Liver (tissue), 8 donors: ENCODE measurements at regions not wholly inside any gene's neighbourhood (a gene's known extent, or its start where the extent isn't known, plus 50 kb on each side); places are given as distances from the start of the nearest gene placed in this dataset.

Experiments used
- DNase-seq: peaks from one replicate; pipeline ENCODE4 v3.0.0-alpha.2; 2017; ENCODE audit warnings: low spot score
- H3K27ac ChIP-seq, 2 donors: one replicate each; pipeline ENCODE4 v1.7.0; 2013; ENCODE audit warnings: inconsistent platforms in 2 of 2, low read length in 2 of 2, control low read depth in 1 of 2, low read depth in 1 of 2, mild to moderate bottlenecking in 1 of 2
- H3K27me3 ChIP-seq, 4 donors: one replicate each; pipeline versions ENCODE4 v1.6.1 to v1.7.0; 2013; ENCODE audit warnings: low read length in 3 of 4, inconsistent platforms in 1 of 4, mild to moderate bottlenecking in 1 of 4, moderate library complexity in 1 of 4; ENCODE audit not compliant: control insufficient read depth in 4 of 4, insufficient read depth in 4 of 4
- H3K36me3 ChIP-seq, 4 donors: one replicate each; pipeline versions ENCODE4 v1.6.1 to v1.7.0; 2013; ENCODE audit warnings: low read length in 3 of 4, mild to moderate bottlenecking in 3 of 4, low read depth in 1 of 4, moderate library complexity in 1 of 4; ENCODE audit not compliant: control insufficient read depth in 4 of 4, insufficient read depth in 3 of 4
- H3K4me1 ChIP-seq, 4 donors: one replicate each; pipeline versions ENCODE4 v1.6.1 to v1.7.0; 2013; ENCODE audit warnings: low read length in 3 of 4, mild to moderate bottlenecking in 3 of 4, moderate library complexity in 1 of 4; ENCODE audit not compliant: control insufficient read depth in 4 of 4, insufficient read depth in 4 of 4
- H3K4me3 ChIP-seq, 3 donors: one replicate each; pipeline versions ENCODE4 v1.6.1 to v1.7.0; 2013; ENCODE audit warnings: low read length in 3 of 3, control low read depth in 1 of 3, low read depth in 1 of 3, mild to moderate bottlenecking in 1 of 3
- H3K9ac ChIP-seq, 2 donors: one replicate each; pipeline ENCODE4 v1.7.0; 2013; ENCODE audit warnings: low read length in 2 of 2, mild to moderate bottlenecking in 2 of 2, moderate library complexity in 2 of 2, control low read depth in 1 of 2, low read depth in 1 of 2
- H3K9me3 ChIP-seq, 4 donors: one replicate each; pipeline versions ENCODE4 v1.6.1 to v1.7.0; 2013; ENCODE audit warnings: low read length in 3 of 4; ENCODE audit not compliant: control insufficient read depth in 4 of 4
- ATF3 ChIP-seq: IDR thresholded peaks from 2 replicates; pipeline ENCODE4 v1.6.1; 2016; ENCODE audit warnings: antibody characterized with exemption
- CTCF ChIP-seq: fragments of 150-350 bp; IDR thresholded peaks from 2 replicates; pipeline ENCODE4 v1.5.1; 2017; ENCODE audit warnings: improper control_type of control experiment, low read depth, low read length; ENCODE audit not compliant: missing input control
- EGR1 ChIP-seq, 2 donors: IDR thresholded peaks; 2 replicates each; pipeline ENCODE4 v1.6.1; 2016 to 2018; ENCODE audit warnings: antibody characterized with exemption in 2 of 2, low read depth in 2 of 2
- FOXA1 ChIP-seq: IDR thresholded peaks from 2 replicates; pipeline ENCODE4 v1.6.1; 2016; ENCODE audit warnings: antibody characterized with exemption
- FOXA2 ChIP-seq: IDR thresholded peaks from 2 replicates; pipeline ENCODE4 v1.6.1; 2016; ENCODE audit warnings: antibody characterized with exemption
- GABPA ChIP-seq, 2 donors: IDR thresholded peaks in 1 of 2; conservative IDR thresholded peaks in 1 of 2; 2 replicates each; pipeline ENCODE4 v1.6.1; 2016; ENCODE audit warnings: antibody characterized with exemption in 2 of 2, mild to moderate bottlenecking in 1 of 2, moderate library complexity in 1 of 2
- HNF4G ChIP-seq: IDR thresholded peaks from 2 replicates; pipeline ENCODE4 v1.6.1; 2016; ENCODE audit warnings: antibody characterized with exemption
- JUND ChIP-seq, 2 donors: IDR thresholded peaks; 2 replicates each; pipeline ENCODE4 v1.6.1; 2016; ENCODE audit warnings: antibody characterized with exemption in 2 of 2
- NR2F2 ChIP-seq: IDR thresholded peaks from 2 replicates; pipeline ENCODE4 v1.6.1; 2016; ENCODE audit warnings: antibody characterized with exemption
- RAD21 ChIP-seq, 2 donors: IDR thresholded peaks; 2 replicates each; pipeline ENCODE4 v1.6.1; 2016; ENCODE audit warnings: antibody characterized with exemption in 2 of 2, mild to moderate bottlenecking in 2 of 2
- REST ChIP-seq: IDR thresholded peaks from 2 replicates; pipeline ENCODE4 v1.6.1; 2016; ENCODE audit warnings: antibody characterized with exemption, mild to moderate bottlenecking
- RXRA ChIP-seq, 2 donors: IDR thresholded peaks; 2 replicates each; pipeline ENCODE4 v1.6.1; 2017 to 2018; ENCODE audit warnings: antibody characterized with exemption in 2 of 2, mild to moderate bottlenecking in 1 of 2
- SP1 ChIP-seq: IDR thresholded peaks from 2 replicates; pipeline ENCODE4 v1.6.1; 2018; ENCODE audit warnings: antibody characterized with exemption, mild to moderate bottlenecking
- TAF1 ChIP-seq: conservative IDR thresholded peaks from 2 replicates; pipeline ENCODE4 v1.6.1; 2016; ENCODE audit warnings: antibody characterized with exemption, mild to moderate bottlenecking
- YY1 ChIP-seq: IDR thresholded peaks from 2 replicates; pipeline ENCODE4 v1.6.1; 2016; ENCODE audit warnings: antibody characterized with exemption, mild to moderate bottlenecking
- ZBTB33 ChIP-seq: IDR thresholded peaks from 2 replicates; pipeline ENCODE4 v1.6.1; 2016; ENCODE audit warnings: antibody characterized with exemption
- WGBS: extraction: QIAGEN DNeasy Blood & Tissue Kit; methylation state at CpG from one replicate; pipeline ENCODE4 v1.1.7; 2013; 5-methylcytosine and 5-hydroxymethylcytosine counted together
- donor health status: healthy.
- donor health status: healthy.
- donor health status: healthy.
- donor health status: healthy.
- donor health status: healthy.

GRCh38 chr4:158443731-158444130, 78.0 kb upstream of the RXFP1 start:
- Histone ChIP-seq H3K4me3 (no peak overlapping the region), H3K36me3 (no peaks in the 10 kb centered on the region), H3K27me3 (no peaks in the 10 kb centered on the region), H3K9ac (no peak overlapping the region), H3K9me3 (no peaks in the 10 kb centered on the region), H3K27ac (no peak overlapping the region), H3K4me1 (no peaks in the 10 kb centered on the region)
- no peak for TF ChIP-seq FOXA1
- TF ChIP-seq EGR1 (IDR thresholded peaks at IDR 0.05; ENCODE audit: low read depth in 2 of 2): no peak
- WGBS: 59% methylated on average over 1 of the region's 1 CpG
- no peak for DNase-seq

- WGBS: 56% methylated on average over 1 of the region's 1 CpG
- no peak for DNase-seq
- H3K9ac ChIP-seq: no peak overlapping the region
- no peaks in the 10 kb centered on the region for H3K36me3 ChIP-seq
- H3K27me3 ChIP-seq: no peaks in the 10 kb centered on the region
- no peaks in the 10 kb centered on the region for H3K9me3 ChIP-seq
- TF ChIP-seq ATF3 (no peak), YY1 (no peak), JUND (IDR thresholded peaks at IDR 0.05) (no peak), RXRA (IDR thresholded peaks at IDR 0.05) (no peak), CTCF (no peak), GABPA (IDR thresholded peaks at IDR 0.05 in 1 of 2, conservative IDR thresholded peaks at IDR 0.05 in 1 of 2) (no peak), ZBTB33 (no peak), RAD21 (IDR thresholded peaks at IDR 0.05) (no peak), SP1 (no peak), TAF1 (no peak), REST (no peak), FOXA2 (no peak), FOXA1 (no peak), HNF4G (no peak), NR2F2 (no peak), EGR1 (IDR thresholded peaks at IDR 0.05; ENCODE audit: low read depth in 2 of 2) (no peak)
- H3K27ac ChIP-seq: no peak overlapping the region
- H3K4me3 ChIP-seq: no peak overlapping the region
- no peaks in the 10 kb centered on the region for H3K4me1 ChIP-seq
Measured at GRCh38 chr4:158444621-158445020, 77.1 kb upstream of the RXFP1 start.
